ENCODE measurements at regions not wholly inside any gene's neighbourhood (a gene's known extent, or its start where the extent isn't known, plus 50 kb on each side); places are given as distances from the start of the nearest gene placed in this dataset.

DNA sequence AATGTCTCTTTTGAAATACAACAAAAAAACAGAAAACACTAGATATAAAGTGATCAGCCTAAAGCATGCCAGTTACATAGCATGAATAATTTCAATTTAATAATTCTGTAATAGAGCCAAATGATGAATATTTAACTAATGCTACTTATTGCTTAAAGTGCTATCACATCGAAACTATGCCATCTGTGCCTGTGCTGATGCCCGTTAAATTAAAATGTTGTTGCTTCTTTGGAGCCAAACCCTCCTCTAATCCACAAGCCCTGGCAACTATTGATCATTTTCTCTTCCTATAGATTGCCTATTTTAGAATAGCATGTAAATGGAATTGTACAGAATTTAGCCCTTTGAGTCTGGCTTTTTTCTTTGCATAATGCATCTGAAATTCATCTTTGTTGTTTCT is 356.2 kb downstream of the CHSY3 start:
- DNase-seq (ENCODE audit: low read depth in 2 of 2): no peak

DNA sequence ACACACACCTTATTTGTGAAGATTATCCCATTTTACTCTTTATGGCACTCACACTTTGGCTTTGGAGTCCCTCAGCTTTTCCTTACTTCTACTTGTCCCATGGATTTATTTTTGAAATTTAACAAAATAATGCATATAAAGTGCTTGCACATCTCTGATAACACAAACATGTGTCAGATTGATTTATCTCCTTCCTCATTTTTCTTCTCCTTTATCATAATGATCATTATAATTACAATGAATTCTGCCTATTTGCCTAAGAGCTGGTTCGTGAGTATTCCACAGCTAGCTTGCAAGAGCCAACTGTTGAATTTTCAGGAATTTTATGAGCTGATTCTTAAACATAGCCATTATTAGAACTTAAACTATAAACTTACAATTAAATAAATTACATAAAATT is 347.7 kb downstream of the CHSY3 start:
- no peak for DNase-seq (ENCODE audit: low read depth in 2 of 2)

DNA sequence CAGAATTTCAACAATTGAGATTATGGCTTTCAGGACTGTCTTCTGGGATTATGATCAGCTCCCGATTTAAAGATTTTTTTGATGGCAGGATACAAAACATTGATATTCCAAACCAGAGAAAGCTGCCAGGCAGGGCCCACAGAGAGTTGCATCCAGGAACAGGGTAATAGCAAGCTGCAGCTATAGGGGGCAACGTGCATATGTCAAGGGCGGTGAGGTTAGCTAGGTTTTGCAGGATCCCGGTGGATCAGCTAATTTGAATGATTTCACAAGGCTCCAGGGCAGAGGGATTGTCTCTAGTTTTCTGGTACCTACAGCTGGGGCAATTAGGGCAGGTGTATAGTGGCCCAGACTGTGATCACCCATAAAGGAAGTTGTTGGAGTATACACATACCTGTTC is 339.4 kb downstream of the CHSY3 start:
- DNase-seq (ENCODE audit: low read depth in 2 of 2): no peak

DNA sequence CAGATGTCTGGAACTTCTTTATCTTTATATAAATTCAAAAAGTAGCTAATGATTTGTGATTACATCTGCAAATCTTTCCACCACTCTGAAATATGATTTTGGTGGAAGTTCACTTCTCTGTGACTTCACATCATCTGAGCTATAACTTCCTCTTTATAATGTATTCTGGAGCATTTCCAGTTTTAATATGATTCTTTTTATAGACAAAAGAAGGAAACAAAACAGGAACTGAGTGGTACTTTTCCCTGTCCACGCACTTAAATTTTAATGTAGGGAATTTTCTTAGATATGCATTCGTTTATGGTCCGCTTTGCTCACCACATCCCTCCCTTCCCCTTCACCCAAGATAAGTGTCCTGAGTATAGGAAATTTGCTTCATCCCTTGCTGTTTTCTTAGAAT is 333.5 kb downstream of the CHSY3 start:
- DNase-seq (ENCODE audit: low read depth in 2 of 2): no peak

Measured in activated CD8-positive, alpha-beta memory T cell treated with anti-CD3 and anti-CD28 coated beads for 4 hours (primary cell).